ENCODE measurements at regions not wholly inside any gene's neighbourhood (a gene's known extent, or its start where the extent isn't known, plus 50 kb on each side); places are given as distances from the start of the nearest gene placed in this dataset.

DNA sequence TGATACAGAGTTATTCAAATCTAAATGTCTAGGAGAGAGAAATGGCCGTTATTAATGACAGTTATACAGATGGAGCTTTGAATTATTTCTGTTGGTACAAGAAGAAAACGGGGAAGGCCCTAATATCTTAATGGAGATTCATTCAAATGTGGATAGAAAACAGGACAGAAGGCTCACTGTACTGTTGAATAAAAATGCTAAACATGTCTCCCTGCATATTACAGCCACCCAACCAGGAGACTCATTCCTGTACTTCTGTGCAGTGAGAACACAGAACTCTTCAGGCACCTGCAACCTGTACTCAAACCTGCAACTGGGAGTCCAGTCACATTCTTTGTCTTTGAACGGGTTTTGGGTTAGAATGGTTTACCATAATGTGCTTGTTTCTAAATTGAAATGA lies 403.2 kb downstream of the DAD1 start:
- no peak for TF ChIP-seq POLR2A (IDR thresholded peaks at IDR 0.05)
- TF ChIP-seq, protein P1, sequence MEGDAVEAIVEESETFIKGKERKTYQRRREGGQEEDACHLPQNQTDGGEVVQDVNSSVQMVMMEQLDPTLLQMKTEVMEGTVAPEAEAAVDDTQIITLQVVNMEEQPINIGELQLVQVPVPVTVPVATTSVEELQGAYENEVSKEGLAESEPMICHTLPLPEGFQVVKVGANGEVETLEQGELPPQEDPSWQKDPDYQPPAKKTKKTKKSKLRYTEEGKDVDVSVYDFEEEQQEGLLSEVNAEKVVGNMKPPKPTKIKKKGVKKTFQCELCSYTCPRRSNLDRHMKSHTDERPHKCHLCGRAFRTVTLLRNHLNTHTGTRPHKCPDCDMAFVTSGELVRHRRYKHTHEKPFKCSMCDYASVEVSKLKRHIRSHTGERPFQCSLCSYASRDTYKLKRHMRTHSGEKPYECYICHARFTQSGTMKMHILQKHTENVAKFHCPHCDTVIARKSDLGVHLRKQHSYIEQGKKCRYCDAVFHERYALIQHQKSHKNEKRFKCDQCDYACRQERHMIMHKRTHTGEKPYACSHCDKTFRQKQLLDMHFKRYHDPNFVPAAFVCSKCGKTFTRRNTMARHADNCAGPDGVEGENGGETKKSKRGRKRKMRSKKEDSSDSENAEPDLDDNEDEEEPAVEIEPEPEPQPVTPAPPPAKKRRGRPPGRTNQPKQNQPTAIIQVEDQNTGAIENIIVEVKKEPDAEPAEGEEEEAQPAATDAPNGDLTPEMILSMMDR (IDR thresholded peaks at IDR 0.05): no peak
